22Rv1 (cell line): ENCODE measurements at regions not wholly inside any gene's neighbourhood (a gene's known extent, or its start where the extent isn't known, plus 50 kb on each side); places are given as distances from the start of the nearest gene placed in this dataset.

ENCODE experiments used
- H3K27ac ChIP-seq: fragments of 450-650 bp; 2 replicates; pipeline ENCODE4 v1.5.1; 2017
- ZFX ChIP-seq: fragments of 450-650 bp; IDR thresholded peaks from 2 replicates; pipeline ENCODE4 v1.6.1; 2017; ENCODE audit warnings: antibody characterized with exemption, borderline replicate concordance
- TF ChIP-seq, protein P1 (sequence below): fragments of 450-650 bp; IDR thresholded peaks from 2 replicates; pipeline ENCODE4 v1.5.1; 2017; ENCODE audit warnings: mild to moderate bottlenecking

DNA sequence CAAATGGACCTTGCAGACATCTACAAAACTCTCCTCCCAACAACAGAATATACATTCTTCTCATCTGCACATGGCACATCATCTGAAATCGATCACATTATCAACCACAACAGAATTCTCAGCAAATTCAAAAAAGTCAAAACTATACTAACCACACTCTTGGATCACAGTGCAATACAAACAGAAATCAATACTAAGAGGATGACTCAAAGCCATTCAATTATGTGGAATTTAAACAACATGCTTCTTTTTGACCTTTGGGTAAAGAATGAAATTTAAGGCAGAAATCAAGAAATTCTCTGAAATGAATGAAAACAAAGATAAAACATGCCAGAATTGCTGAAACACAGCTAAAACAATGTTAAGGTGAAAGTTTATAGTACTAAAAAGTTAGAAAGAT lies 358.1 kb downstream of the NSUN3 start:
- TF ChIP-seq, protein P1, sequence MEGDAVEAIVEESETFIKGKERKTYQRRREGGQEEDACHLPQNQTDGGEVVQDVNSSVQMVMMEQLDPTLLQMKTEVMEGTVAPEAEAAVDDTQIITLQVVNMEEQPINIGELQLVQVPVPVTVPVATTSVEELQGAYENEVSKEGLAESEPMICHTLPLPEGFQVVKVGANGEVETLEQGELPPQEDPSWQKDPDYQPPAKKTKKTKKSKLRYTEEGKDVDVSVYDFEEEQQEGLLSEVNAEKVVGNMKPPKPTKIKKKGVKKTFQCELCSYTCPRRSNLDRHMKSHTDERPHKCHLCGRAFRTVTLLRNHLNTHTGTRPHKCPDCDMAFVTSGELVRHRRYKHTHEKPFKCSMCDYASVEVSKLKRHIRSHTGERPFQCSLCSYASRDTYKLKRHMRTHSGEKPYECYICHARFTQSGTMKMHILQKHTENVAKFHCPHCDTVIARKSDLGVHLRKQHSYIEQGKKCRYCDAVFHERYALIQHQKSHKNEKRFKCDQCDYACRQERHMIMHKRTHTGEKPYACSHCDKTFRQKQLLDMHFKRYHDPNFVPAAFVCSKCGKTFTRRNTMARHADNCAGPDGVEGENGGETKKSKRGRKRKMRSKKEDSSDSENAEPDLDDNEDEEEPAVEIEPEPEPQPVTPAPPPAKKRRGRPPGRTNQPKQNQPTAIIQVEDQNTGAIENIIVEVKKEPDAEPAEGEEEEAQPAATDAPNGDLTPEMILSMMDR: no peak
- no peak for TF ChIP-seq ZFX
- H3K27ac ChIP-seq: no peak overlapping the region

DNA sequence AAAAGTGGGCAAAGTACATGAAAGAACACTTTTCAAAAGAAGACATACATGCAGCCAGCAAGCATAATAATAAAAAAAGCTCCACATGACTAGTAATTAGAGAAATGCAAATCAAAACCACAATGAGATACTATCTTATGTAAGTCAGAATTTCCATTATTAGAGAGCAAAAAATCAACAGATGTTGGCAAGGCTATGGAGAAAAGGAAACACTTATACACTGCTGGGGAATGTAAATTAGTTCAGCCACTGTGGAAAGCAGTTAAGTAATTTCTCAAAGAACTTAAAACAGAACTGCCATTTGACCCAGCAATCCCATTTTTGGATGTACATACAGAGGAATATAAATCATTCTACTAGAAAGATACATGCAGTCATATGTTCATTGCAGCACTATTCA lies 360.7 kb downstream of the NSUN3 start:
- TF ChIP-seq, protein P1: no peak
- no peak for TF ChIP-seq ZFX

DNA sequence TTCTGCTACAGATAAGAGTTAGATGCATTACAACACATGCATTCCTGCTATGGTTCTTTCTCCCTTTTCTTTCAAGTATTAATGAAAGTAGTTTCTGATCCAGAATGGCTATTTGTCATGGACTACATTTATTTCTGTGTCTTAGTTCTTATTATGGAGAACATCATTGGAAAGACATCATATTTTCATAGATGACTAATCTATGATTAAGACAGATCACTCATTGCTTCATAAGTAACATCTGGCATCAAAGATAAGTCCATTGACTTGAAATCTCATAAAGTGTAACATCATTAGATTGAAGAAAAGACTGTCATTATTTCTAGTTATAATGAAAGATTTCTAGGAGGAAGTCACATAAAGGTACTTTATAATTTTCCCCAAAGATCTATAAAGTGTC lies 366.7 kb downstream of the NSUN3 start:
- TF ChIP-seq ZFX: no peak
- no peak overlapping the region for H3K27ac ChIP-seq

More for the DNA sequence above, 360.7 kb downstream of the NSUN3 start:
- H3K27ac ChIP-seq: no peak overlapping the region

GRCh38 chr3:94431876-94432570 lies 369.2 kb downstream of the NSUN3 start:
- no peak overlapping the region for H3K27ac ChIP-seq
- TF ChIP-seq, protein P1: no peak
- TF ChIP-seq ZFX: no peak

GRCh38 chr3:94433811-94434210 lies 370.9 kb downstream of the NSUN3 start:
- no peak overlapping the region for H3K27ac ChIP-seq
- TF ChIP-seq ZFX: no peak
- TF ChIP-seq, protein P1: no peak

- no peak overlapping the region for H3K27ac ChIP-seq
These were observed 378.1 kb downstream of the NSUN3 start for GRCh38 chr3:94440767-94441493.

DNA sequence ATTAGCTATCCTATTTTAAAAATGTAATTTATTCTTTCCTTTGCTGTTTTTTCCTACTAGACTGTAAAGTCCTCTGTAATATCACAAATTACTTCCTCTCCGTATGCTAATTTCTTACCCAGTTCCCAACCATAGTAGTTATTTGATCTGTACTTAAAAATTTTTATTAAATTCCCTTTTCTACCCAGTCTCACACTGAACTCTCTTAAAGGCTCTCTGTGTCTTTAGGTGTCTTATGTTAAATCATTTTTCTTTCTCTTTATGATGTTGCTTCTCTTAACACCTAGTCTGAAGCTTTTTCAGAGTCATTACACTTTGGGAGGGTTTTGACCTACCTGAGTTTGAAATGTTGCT lies 378.6 kb downstream of the NSUN3 start:
- no peak overlapping the region for H3K27ac ChIP-seq
- no peak for TF ChIP-seq ZFX
- TF ChIP-seq, protein P1: no peak

More at GRCh38 chr3:94440767-94441493, 378.1 kb downstream of the NSUN3 start:
- no peak for TF ChIP-seq ZFX
- TF ChIP-seq, protein P1: no peak

DNA sequence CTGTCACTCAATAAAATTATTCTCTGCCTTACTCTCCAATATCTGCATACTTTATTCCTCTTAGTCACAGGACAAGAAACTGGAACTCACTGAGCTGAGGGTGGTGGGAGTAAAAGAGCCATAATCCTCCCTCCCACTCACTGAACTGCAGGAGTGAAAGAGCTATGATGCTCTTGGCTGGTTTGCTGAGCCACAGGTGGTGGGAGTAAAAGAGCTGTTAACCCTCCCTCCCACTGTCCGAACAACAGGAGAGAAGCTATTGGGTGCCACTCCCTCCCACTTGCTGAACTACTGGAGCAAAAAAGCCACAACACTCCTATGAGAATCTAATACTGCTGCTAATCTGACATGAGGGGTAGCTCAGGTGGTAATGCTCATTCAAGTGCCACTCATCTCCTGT lies 391.0 kb downstream of the NSUN3 start:
- TF ChIP-seq, protein P1: no peak
- no peak for TF ChIP-seq ZFX
- H3K27ac ChIP-seq: no peak overlapping the region
